ENCODE measurements at regions not wholly inside any gene's neighbourhood (a gene's known extent, or its start where the extent isn't known, plus 50 kb on each side); places are given as distances from the start of the nearest gene placed in this dataset.

GRCh38 chr4:12242354-12242753, 813.7 kb upstream of the HS3ST1 start:
- H3K9ac ChIP-seq (replicated peaks in 1 of 4; ENCODE audit: extremely low read depth in 1 of 4, low read depth in 3 of 4, low read length in 3 of 4), result no peak overlapping the region
- no peak overlapping the region for H3K18ac ChIP-seq (ENCODE audit: extremely low read depth, low read length)
- CTCF ChIA-PET (ENCODE audit: partially characterized antibody), result interaction anchor here (0.8 kb wide), 2 partner anchors 72 to 199 kb away, joined by 3 read pairs; no protein-coding TSS in a partner anchor
- no peak overlapping the region for H4K8ac ChIP-seq (ENCODE audit: extremely low read depth, insufficient read depth, low read length)
- H4K20me1 ChIP-seq (replicated peaks in 1 of 2; ENCODE audit: control insufficient read depth in 1 of 2, insufficient read depth in 2 of 2, low read length in 2 of 2), result no peaks in the 10 kb centered on the region
- no peak overlapping the region for H2BK15ac ChIP-seq (ENCODE audit: low read length)
- no peaks in the 10 kb centered on the region for H3K9me3 ChIP-seq (ENCODE audit: insufficient read depth in 2 of 2, low read depth in 1 of 2, low read length in 1 of 2)
- FAIRE-seq (no peak), DNase-seq (ENCODE audit: low read depth in 1 of 2, low spot score in 2 of 2) (no peak)
- no peak overlapping the region for H3K4me2 ChIP-seq (ENCODE audit: insufficient read depth in 1 of 2, low read depth in 2 of 2, low read length in 2 of 2)
- peaks cover 0 to 13% (median 8%) of the 10 kb centered on the region in 4 experiments; a peak in 4 of 7 replicates for H3K4me1 ChIP-seq (replicated peaks in 1 of 4; ENCODE audit: control insufficient read depth in 3 of 4, insufficient read depth in 4 of 4, low read length in 3 of 4)
- no peaks in the 10 kb centered on the region for H3K79me2 ChIP-seq (ENCODE audit: control insufficient read depth in 1 of 2, insufficient read depth in 2 of 2, low read length in 2 of 2)
- H3K23ac ChIP-seq (ENCODE audit: insufficient read length), result no peak overlapping the region
- no peak overlapping the region for H3K4ac ChIP-seq (replicated peaks; ENCODE audit: insufficient read length, low read depth, low read length)
- H4K91ac ChIP-seq (replicated peaks; ENCODE audit: insufficient read length, low read length), result no peak overlapping the region
- no peaks in the 10 kb centered on the region; the same call in 1 of the 2 replicates for H3K23me2 ChIP-seq (ENCODE audit: low read depth, low read length)
- no peak overlapping the region for H2BK5ac ChIP-seq (ENCODE audit: low read depth, low read length)
- no peak overlapping the region for H2BK120ac ChIP-seq (replicated peaks; ENCODE audit: low read depth, low read length)
- no peak overlapping the region for H2AK5ac ChIP-seq (ENCODE audit: low read depth, low read length)
- TF ChIP-seq RBBP5 (IDR thresholded peaks at IDR 0.05; ENCODE audit: borderline replicate concordance, low read depth, low read length) (no peak), CBX8 (IDR thresholded peaks at IDR 0.05; ENCODE audit: borderline replicate concordance, low read depth, low read length) (no peak), EZH2 (IDR thresholded peaks at IDR 0.05; ENCODE audit: low read depth, low read length, severe bottlenecking) (no peak), RXRA (IDR thresholded peaks at IDR 0.05; ENCODE audit: insufficient read depth, low read depth, low read length) (no peak), ZNF274 (IDR thresholded peaks at IDR 0.05; ENCODE audit: borderline replicate concordance, extremely low read depth, low read length) (no peak), CHD1 (IDR thresholded peaks at IDR 0.05; ENCODE audit: low read depth, low read length) (no peak), NRF1 (IDR thresholded peaks at IDR 0.05; ENCODE audit: low read depth, low read length) (no peak)
- H3K36me3 ChIP-seq (ENCODE audit: control insufficient read depth in 2 of 4, insufficient read depth in 4 of 4, low read length in 3 of 4), result no peaks in the 10 kb centered on the region
- no peak overlapping the region for H3K27ac ChIP-seq (ENCODE audit: low read depth, low read length)
- no peak overlapping the region for H3K56ac ChIP-seq (replicated peaks; ENCODE audit: insufficient read length, low read depth, low read length)
- H2BK12ac ChIP-seq (ENCODE audit: low read depth, low read length), result peak overlapping the region; percentile 64; the same call in 1 of the 2 replicates
- H3K79me1 ChIP-seq (ENCODE audit: low read depth, low read length), result no peaks in the 10 kb centered on the region
- H3K27me3 ChIP-seq (replicated peaks in 1 of 4; ENCODE audit: control insufficient read depth in 3 of 4, extremely low read depth in 1 of 4, insufficient read depth in 3 of 4, low read length in 3 of 4), result no peaks in the 10 kb centered on the region
- WGBS, 2 experiments (ENCODE audit: extremely low coverage in 1 of 2, insufficient coverage in 1 of 2, insufficient read length in 1 of 2, insufficient replicate concordance in 2 of 2, low coverage in 1 of 2, low lambda C conversion rate in 2 of 2, missing lambda C conversion rate in 1 of 2), result 89% methylated on average over 2 of the region's 2 CpGs; no CpG with 5 or more reads in 1 of the 2 experiments
- H2BK20ac ChIP-seq (ENCODE audit: low read length), result no peak overlapping the region
- H2AFZ ChIP-seq (ENCODE audit: low read length), result peak overlapping the region; percentile 7; the same call in 1 of the 2 replicates
- H4K5ac ChIP-seq (ENCODE audit: insufficient read length, low read depth, low read length), result no peak overlapping the region
- H3K4me3 ChIP-seq (ENCODE audit: extremely low read depth in 1 of 4, insufficient read depth in 2 of 4, low read depth in 3 of 4, low read length in 4 of 4), result no peak overlapping the region
- H3K14ac ChIP-seq (ENCODE audit: insufficient read length), result no peak overlapping the region
- POLR2A ChIA-PET (ENCODE audit: partially characterized antibody), result interaction anchor here (0.7 kb wide), 1 partner anchor 148 kb away, joined by 3 read pairs; no protein-coding TSS in a partner anchor
